IMR-90 (cell line): ENCODE measurements at regions not wholly inside any gene's neighbourhood (a gene's known extent, or its start where the extent isn't known, plus 50 kb on each side); places are given as distances from the start of the nearest gene placed in this dataset.

Source experiments
- ATAC-seq: fragments of 200-7000 bp; cut with Tn5 transposase; 2 replicates; pipeline ENCODE4 v1.9.1; 2020; ENCODE audit warnings: low read depth, mild to moderate bottlenecking, moderate library complexity
- BruUV-seq: library from RNA; stranded (reverse); fragments of 400-500 nt; replicated peaks from 2 replicates; lab custom pipeline; 2021; lab: Mats Ljungman, UMichigan
- CTCF ChIA-PET: fragments of 300-600 bp; formaldehyde crosslinking; extraction: SDS; loops from one replicate; lab custom pipeline; 2021; ENCODE audit warnings: antibody characterized with exemption; lab: Yijun Ruan, JAX
- POLR2A ChIA-PET: fragments of 300-600 bp; sonication (Branson Sonifier 250); formaldehyde crosslinking; loops from one replicate; lab custom pipeline; 2022; ENCODE audit warnings: antibody characterized with exemption; ENCODE audit not compliant: unreplicated experiment; lab: Charles Lee
- DNase-seq: peaks from one replicate; pipeline ENCODE4 v3.0.0; 2013
- H2AFZ ChIP-seq: replicated peaks from 2 replicates; pipeline ENCODE3; 2013; ENCODE audit warnings: low read length, mild to moderate bottlenecking; ENCODE audit not compliant: poor library complexity
- H2AK5ac ChIP-seq: 2 replicates; pipeline ENCODE4 v1.6.1; 2013; ENCODE audit warnings: low read depth, low read length, inconsistent platforms
- H2AK9ac ChIP-seq: replicated peaks from 2 replicates; pipeline ENCODE3; 2013; ENCODE audit warnings: mild to moderate bottlenecking, low read depth, low read length, moderate library complexity; ENCODE audit not compliant: poor library complexity
- H2BK120ac ChIP-seq: 2 replicates; pipeline ENCODE4 v1.6.1; 2013; ENCODE audit warnings: low read depth, low read length, inconsistent platforms
- H2BK15ac ChIP-seq: 3 replicates; pipeline ENCODE4 v1.6.1; 2013; ENCODE audit warnings: low read depth, low read length, inconsistent platforms
- H2BK20ac ChIP-seq: 2 replicates; pipeline ENCODE4 v1.6.1; 2013; ENCODE audit warnings: low read depth, mild to moderate bottlenecking, inconsistent platforms, low read length, moderate library complexity
- H2BK5ac ChIP-seq: 2 replicates; pipeline ENCODE4 v1.6.1; 2013; ENCODE audit warnings: mild to moderate bottlenecking, low read depth, low read length, inconsistent platforms; ENCODE audit not compliant: poor library complexity, severe bottlenecking
- H3K14ac ChIP-seq: replicated peaks from 2 replicates; pipeline ENCODE4 v1.6.1; 2013; ENCODE audit warnings: low read depth, low read length, inconsistent platforms
- H3K18ac ChIP-seq: 2 replicates; pipeline ENCODE4 v1.6.1; 2013; ENCODE audit warnings: low read depth, low read length, control low read depth
- H3K23ac ChIP-seq: 2 replicates; pipeline ENCODE4 v1.6.1; 2013; ENCODE audit warnings: low read depth, low read length, inconsistent platforms
- H3K27ac ChIP-seq: 2 replicates; pipeline ENCODE4 v1.5.1; 2013; ENCODE audit warnings: mild to moderate bottlenecking, control low read depth, low read length; ENCODE audit not compliant: insufficient read depth
- H3K27me3 ChIP-seq: 2 replicates; pipeline ENCODE4 v1.6.1; 2013; ENCODE audit warnings: low read length; ENCODE audit not compliant: control insufficient read depth, insufficient read depth
- H3K36me3 ChIP-seq: 2 replicates; pipeline ENCODE4 v1.6.1; 2013; ENCODE audit warnings: low read length, mixed read lengths; ENCODE audit not compliant: control insufficient read depth, insufficient read depth
- H3K4ac ChIP-seq: 2 replicates; pipeline ENCODE4 v1.6.1; 2013; ENCODE audit warnings: low read depth, low read length, inconsistent platforms
- H3K4me1 ChIP-seq: 2 replicates; pipeline ENCODE4 v1.6.1; 2013; ENCODE audit warnings: low read length, mixed read lengths; ENCODE audit not compliant: control insufficient read depth, insufficient read depth
- H3K4me2 ChIP-seq: 2 replicates; pipeline ENCODE4 v1.6.1; 2013; ENCODE audit warnings: low read depth, mild to moderate bottlenecking, control low read depth, low read length, moderate library complexity
- H3K4me3 ChIP-seq: 2 replicates; pipeline ENCODE4 v1.5.1; 2013; ENCODE audit warnings: low read depth, mild to moderate bottlenecking, control low read depth, low read length, moderate library complexity; ENCODE audit not compliant: insufficient read depth
- H3K56ac ChIP-seq: 2 replicates; pipeline ENCODE4 v1.6.1; 2013; ENCODE audit warnings: low read length, inconsistent platforms; ENCODE audit not compliant: insufficient read depth; ENCODE audit errors: extremely low read depth
- H3K79me1 ChIP-seq, 2 experiments: 2 replicates each; pipeline ENCODE4 v1.6.1; 2013; ENCODE audit warnings: low read length in 2 of 2, inconsistent platforms in 1 of 2, low read depth in 1 of 2
- H3K9ac ChIP-seq: 2 replicates; pipeline ENCODE4 v1.6.1; 2013; ENCODE audit warnings: low read depth, low read length, control low read depth
- H3K9me1 ChIP-seq: 2 replicates; pipeline ENCODE4 v1.6.1; 2013; ENCODE audit warnings: low read length, inconsistent platforms; ENCODE audit not compliant: insufficient read depth
- H3K9me3 ChIP-seq: 2 replicates; pipeline ENCODE4 v1.6.1; 2013; ENCODE audit warnings: low read length; ENCODE audit not compliant: control insufficient read depth, insufficient read depth
- H4K20me1 ChIP-seq: 2 replicates; pipeline ENCODE4 v1.6.1; 2013; ENCODE audit warnings: low read length, inconsistent platforms; ENCODE audit not compliant: insufficient read depth
- H4K5ac ChIP-seq: 2 replicates; pipeline ENCODE4 v1.6.1; 2013; ENCODE audit warnings: mild to moderate bottlenecking, low read depth, low read length, control low read depth
- H4K8ac ChIP-seq, 2 experiments: 2 replicates each; pipeline ENCODE4 v1.6.1; 2013; ENCODE audit warnings: low read depth in 2 of 2, low read length in 2 of 2, control low read depth in 1 of 2, inconsistent platforms in 1 of 2
- H4K91ac ChIP-seq: 2 replicates; pipeline ENCODE4 v1.6.1; 2013; ENCODE audit warnings: low read depth, low read length, inconsistent platforms; ENCODE audit not compliant: insufficient read depth
- BHLHE40 ChIP-seq: fragments of 150-350 bp; IDR thresholded peaks from 2 replicates; pipeline ENCODE4 v1.6.1; 2016; ENCODE audit warnings: mild to moderate bottlenecking, low read depth, low read length
- CEBPB ChIP-seq: IDR thresholded peaks from 2 replicates; pipeline ENCODE4 v1.6.1; 2012; ENCODE audit warnings: low read depth, low read length, improper control_type of control experiment
- CTCF ChIP-seq: conservative IDR thresholded peaks from 2 replicates; pipeline ENCODE4 v1.5.1; 2012; ENCODE audit warnings: mild to moderate bottlenecking, low read depth, low read length, improper control_type of control experiment
- ELK1 ChIP-seq: fragments of 150-350 bp; IDR thresholded peaks from 2 replicates; pipeline ENCODE4 v1.6.1; 2016; ENCODE audit warnings: low read depth, mild to moderate bottlenecking, low read length, moderate library complexity, borderline replicate concordance
- FOS ChIP-seq: fragments of 150-350 bp; IDR thresholded peaks from 2 replicates; pipeline ENCODE4 v1.6.1; 2016; ENCODE audit warnings: low read depth, low read length
- MAZ ChIP-seq: IDR thresholded peaks from 2 replicates; pipeline ENCODE4 v1.6.1; 2012; ENCODE audit warnings: low read depth, mild to moderate bottlenecking, low read length, improper control_type of control experiment, moderate library complexity, borderline replicate concordance
- MXI1 ChIP-seq: IDR thresholded peaks from 2 replicates; pipeline ENCODE4 v1.6.1; 2012; ENCODE audit warnings: low read depth, mild to moderate bottlenecking, low read length, moderate library complexity, borderline replicate concordance
- NFE2L2 ChIP-seq: fragments of 150-350 bp; IDR thresholded peaks from 2 replicates; pipeline ENCODE4 v1.6.1; 2016; ENCODE audit warnings: low read depth, mild to moderate bottlenecking, low read length
- POLR2A ChIP-seq: IDR thresholded peaks from 2 replicates; pipeline ENCODE4 v1.6.1; 2012; ENCODE audit warnings: mild to moderate bottlenecking, low read depth, low read length
- SMC3 ChIP-seq: fragments of 150-350 bp; IDR thresholded peaks from 2 replicates; pipeline ENCODE4 v1.6.1; 2016; ENCODE audit warnings: low read depth, mild to moderate bottlenecking, antibody characterized with exemption, low read length, moderate library complexity
- USF2 ChIP-seq: fragments of 150-350 bp; IDR thresholded peaks from 2 replicates; pipeline ENCODE4 v1.6.1; 2017; ENCODE audit warnings: mild to moderate bottlenecking, antibody characterized with exemption, low read length, low read depth
- WGBS, 2 experiments: methylation state at CpG; one replicate each; pipeline versions ENCODE4 v1.1.5 to v1.1.7; 2013; ENCODE audit warnings: missing lambda C conversion rate in 2 of 2; ENCODE audit not compliant: insufficient read length in 1 of 2; ENCODE audit errors: extremely low coverage in 2 of 2; 5-methylcytosine and 5-hydroxymethylcytosine counted together
- dilution Hi-C: fragments of 300-500 bp; cut with HindIII; formaldehyde crosslinking; loops from one replicate; pipeline ENCODE4 v1.14.3; 2018; ENCODE audit warnings: low sequenced_read_pairs; ENCODE audit not compliant: unreplicated experiment
- in situ Hi-C: fragments of 300-500 bp; cut with MboI; formaldehyde crosslinking; loops from 3 replicates; pipeline ENCODE4 v1.14.3; 2019; ENCODE audit warnings: low sequenced_read_pairs, inconsistent platforms, mixed read lengths
- intact Hi-C: fragments of 100-400 bp; cut with micrococcal nuclease; formaldehyde crosslinking; loops from 2 replicates; pipeline ENCODE4 v1.10.0; 2022

GRCh38 chr2:120525056-120526046 lies 179.4 kb downstream of the INHBB start:
- 20% methylated on average over 1 of the region's 18 CpGs; no CpG with 5 or more reads in 1 of the 2 experiments for WGBS, 2 experiments

More at GRCh38 chr2:120525056-120526046, 179.4 kb downstream of the INHBB start:
- intact Hi-C loops = no loop called here
- H4K8ac ChIP-seq = no peak overlapping the region
- in situ Hi-C loops = no loop called here
- dilution Hi-C loops = no loop called here
- H4K5ac ChIP-seq = no peak overlapping the region
- H3K9me3 ChIP-seq = no peaks in the 10 kb centered on the region; the same call in 1 of the 2 replicates
- H3K14ac ChIP-seq = no peak overlapping the region
- H3K4me1 ChIP-seq = no peaks in the 10 kb centered on the region
- ChIA-PET POLR2A (no interaction called here), CTCF (no interaction called here)
- no peak overlapping the region for H3K9ac ChIP-seq
- H2BK5ac ChIP-seq = no peak overlapping the region
- TF ChIP-seq CEBPB (no peak), CTCF (no peak), BHLHE40 (no peak), MXI1 (no peak), FOS (no peak), MAZ (no peak), USF2 (no peak), NFE2L2 (no peak), POLR2A (no peak), ELK1 (no peak), SMC3 (no peak)
- H3K36me3 ChIP-seq = no peaks in the 10 kb centered on the region
- ATAC-seq (no peak), DNase-seq (no peak)
- H3K79me1 ChIP-seq = no peaks in the 10 kb centered on the region
- peaks cover 68% of the 10 kb centered on the region for H3K27me3 ChIP-seq
- no peak overlapping the region for H2BK20ac ChIP-seq
- BruUV-seq = no TSS peak
- no peaks in the 10 kb centered on the region for H3K9me1 ChIP-seq
- no peak overlapping the region for H3K56ac ChIP-seq
- H2BK120ac ChIP-seq = no peak overlapping the region
- no peak overlapping the region; the same call in 1 of the 2 replicates for H2AK5ac ChIP-seq
- no peak overlapping the region for H2AK9ac ChIP-seq
- no peak overlapping the region for H3K4ac ChIP-seq
- no peaks in the 10 kb centered on the region for H4K20me1 ChIP-seq
- H3K27ac ChIP-seq = no peak overlapping the region
- H4K91ac ChIP-seq = no peak overlapping the region; the same call in 1 of the 2 replicates
- no peak overlapping the region for H2BK15ac ChIP-seq
- H3K18ac ChIP-seq = no peak overlapping the region
- H3K23ac ChIP-seq = no peak overlapping the region
- no peak overlapping the region for H3K4me3 ChIP-seq
- no peak overlapping the region for H3K4me2 ChIP-seq
- peak overlapping the region; percentile 12 for H2AFZ ChIP-seq
